ENCODE measurements at regions not wholly inside any gene's neighbourhood (a gene's known extent, or its start where the extent isn't known, plus 50 kb on each side); places are given as distances from the start of the nearest gene placed in this dataset.

- TF ChIP-seq, protein P1, sequence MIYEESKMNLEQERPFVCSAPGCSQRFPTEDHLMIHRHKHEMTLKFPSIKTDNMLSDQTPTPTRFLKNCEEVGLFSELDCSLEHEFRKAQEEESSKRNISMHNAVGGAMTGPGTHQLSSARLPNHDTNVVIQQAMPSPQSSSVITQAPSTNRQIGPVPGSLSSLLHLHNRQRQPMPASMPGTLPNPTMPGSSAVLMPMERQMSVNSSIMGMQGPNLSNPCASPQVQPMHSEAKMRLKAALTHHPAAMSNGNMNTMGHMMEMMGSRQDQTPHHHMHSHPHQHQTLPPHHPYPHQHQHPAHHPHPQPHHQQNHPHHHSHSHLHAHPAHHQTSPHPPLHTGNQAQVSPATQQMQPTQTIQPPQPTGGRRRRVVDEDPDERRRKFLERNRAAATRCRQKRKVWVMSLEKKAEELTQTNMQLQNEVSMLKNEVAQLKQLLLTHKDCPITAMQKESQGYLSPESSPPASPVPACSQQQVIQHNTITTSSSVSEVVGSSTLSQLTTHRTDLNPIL (CRISPR knock-in tag; IDR thresholded peaks at IDR 0.05; ENCODE audit: low read depth), result no peak
- TF ChIP-seq TOX (CRISPR knock-in tag; IDR thresholded peaks at IDR 0.05; ENCODE audit: borderline replicate concordance) (no peak), GLIS3 (CRISPR knock-in tag; IDR thresholded peaks at IDR 0.05) (no peak), ZNF8 (CRISPR knock-in tag; IDR thresholded peaks at IDR 0.05) (no peak), ZNF70 (CRISPR knock-in tag; IDR thresholded peaks at IDR 0.05) (no peak), CSDC2 (CRISPR knock-in tag; IDR thresholded peaks at IDR 0.05) (no peak), ZC3H10 (CRISPR knock-in tag; IDR thresholded peaks at IDR 0.05) (no peak), PATZ1 (CRISPR knock-in tag; IDR thresholded peaks at IDR 0.05; ENCODE audit: borderline replicate concordance) (no peak)
- TF ChIP-seq, protein P2, sequence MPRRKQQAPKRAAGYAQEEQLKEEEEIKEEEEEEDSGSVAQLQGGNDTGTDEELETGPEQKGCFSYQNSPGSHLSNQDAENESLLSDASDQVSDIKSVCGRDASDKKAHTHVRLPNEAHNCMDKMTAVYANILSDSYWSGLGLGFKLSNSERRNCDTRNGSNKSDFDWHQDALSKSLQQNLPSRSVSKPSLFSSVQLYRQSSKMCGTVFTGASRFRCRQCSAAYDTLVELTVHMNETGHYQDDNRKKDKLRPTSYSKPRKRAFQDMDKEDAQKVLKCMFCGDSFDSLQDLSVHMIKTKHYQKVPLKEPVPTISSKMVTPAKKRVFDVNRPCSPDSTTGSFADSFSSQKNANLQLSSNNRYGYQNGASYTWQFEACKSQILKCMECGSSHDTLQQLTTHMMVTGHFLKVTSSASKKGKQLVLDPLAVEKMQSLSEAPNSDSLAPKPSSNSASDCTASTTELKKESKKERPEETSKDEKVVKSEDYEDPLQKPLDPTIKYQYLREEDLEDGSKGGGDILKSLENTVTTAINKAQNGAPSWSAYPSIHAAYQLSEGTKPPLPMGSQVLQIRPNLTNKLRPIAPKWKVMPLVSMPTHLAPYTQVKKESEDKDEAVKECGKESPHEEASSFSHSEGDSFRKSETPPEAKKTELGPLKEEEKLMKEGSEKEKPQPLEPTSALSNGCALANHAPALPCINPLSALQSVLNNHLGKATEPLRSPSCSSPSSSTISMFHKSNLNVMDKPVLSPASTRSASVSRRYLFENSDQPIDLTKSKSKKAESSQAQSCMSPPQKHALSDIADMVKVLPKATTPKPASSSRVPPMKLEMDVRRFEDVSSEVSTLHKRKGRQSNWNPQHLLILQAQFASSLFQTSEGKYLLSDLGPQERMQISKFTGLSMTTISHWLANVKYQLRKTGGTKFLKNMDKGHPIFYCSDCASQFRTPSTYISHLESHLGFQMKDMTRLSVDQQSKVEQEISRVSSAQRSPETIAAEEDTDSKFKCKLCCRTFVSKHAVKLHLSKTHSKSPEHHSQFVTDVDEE (CRISPR knock-in tag; IDR thresholded peaks at IDR 0.05), result no peak
- ATAC-seq, result no peak
Observed at GRCh38 chr5:166810721-166811120, 1480.7 kb upstream of the WWC1 start.

- no peak for TF ChIP-seq ARNTL (CRISPR knock-in tag; IDR thresholded peaks at IDR 0.05; ENCODE audit: borderline replicate concordance, low read depth)
- TF ChIP-seq OSR1 (CRISPR knock-in tag; IDR thresholded peaks at IDR 0.05), result no peak
- no peak for TF ChIP-seq TCF4 (CRISPR knock-in tag; IDR thresholded peaks at IDR 0.05; ENCODE audit: borderline replicate concordance)
- no peak for TF ChIP-seq PPARA (CRISPR knock-in tag; IDR thresholded peaks at IDR 0.05; ENCODE audit: borderline replicate concordance)
- no peak for ATAC-seq
Observed at GRCh38 chr5:166823360-166823759, 1468.1 kb upstream of the WWC1 start.

- ATAC-seq, result no peak
- no peak for TF ChIP-seq ZNF8 (CRISPR knock-in tag; IDR thresholded peaks at IDR 0.05)
- no peak for TF ChIP-seq ZFP3 (CRISPR knock-in tag; IDR thresholded peaks at IDR 0.05)
- no peak for TF ChIP-seq ISL1 (CRISPR knock-in tag; IDR thresholded peaks at IDR 0.05)
- no peak for TF ChIP-seq PPARA (CRISPR knock-in tag; IDR thresholded peaks at IDR 0.05; ENCODE audit: borderline replicate concordance)
- TF ChIP-seq ZNF565 (CRISPR knock-in tag; conservative IDR thresholded peaks at IDR 0.05; ENCODE audit: low read depth), result no peak
- TF ChIP-seq ZNF70 (CRISPR knock-in tag; IDR thresholded peaks at IDR 0.05), result no peak
- no peak for TF ChIP-seq ZFP30 (CRISPR knock-in tag; IDR thresholded peaks at IDR 0.05)
- TF ChIP-seq PATZ1 (CRISPR knock-in tag; IDR thresholded peaks at IDR 0.05; ENCODE audit: borderline replicate concordance), result no peak
- no peak for TF ChIP-seq OSR1 (CRISPR knock-in tag; IDR thresholded peaks at IDR 0.05)
- TF ChIP-seq TOX (CRISPR knock-in tag; IDR thresholded peaks at IDR 0.05; ENCODE audit: borderline replicate concordance), result no peak
- TF ChIP-seq ESRRG (CRISPR knock-in tag; IDR thresholded peaks at IDR 0.05), result no peak
- TF ChIP-seq, protein P3, sequence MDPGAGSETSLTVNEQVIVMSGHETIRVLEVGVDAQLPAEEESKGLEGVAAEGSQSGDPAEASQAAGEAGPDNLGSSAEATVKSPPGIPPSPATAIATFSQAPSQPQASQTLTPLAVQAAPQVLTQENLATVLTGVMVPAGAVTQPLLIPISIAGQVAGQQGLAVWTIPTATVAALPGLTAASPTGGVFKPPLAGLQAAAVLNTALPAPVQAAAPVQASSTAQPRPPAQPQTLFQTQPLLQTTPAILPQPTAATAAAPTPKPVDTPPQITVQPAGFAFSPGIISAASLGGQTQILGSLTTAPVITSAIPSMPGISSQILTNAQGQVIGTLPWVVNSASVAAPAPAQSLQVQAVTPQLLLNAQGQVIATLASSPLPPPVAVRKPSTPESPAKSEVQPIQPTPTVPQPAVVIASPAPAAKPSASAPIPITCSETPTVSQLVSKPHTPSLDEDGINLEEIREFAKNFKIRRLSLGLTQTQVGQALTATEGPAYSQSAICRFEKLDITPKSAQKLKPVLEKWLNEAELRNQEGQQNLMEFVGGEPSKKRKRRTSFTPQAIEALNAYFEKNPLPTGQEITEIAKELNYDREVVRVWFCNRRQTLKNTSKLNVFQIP (CRISPR knock-in tag; IDR thresholded peaks at IDR 0.05; ENCODE audit: borderline replicate concordance, low read depth), result no peak
- TF ChIP-seq ARNTL (CRISPR knock-in tag; IDR thresholded peaks at IDR 0.05; ENCODE audit: borderline replicate concordance, low read depth), result no peak
- no peak for TF ChIP-seq CSRNP3 (CRISPR knock-in tag; IDR thresholded peaks at IDR 0.05)
- no peak for TF ChIP-seq GLIS3 (CRISPR knock-in tag; IDR thresholded peaks at IDR 0.05)
- no peak for TF ChIP-seq CSDC2 (CRISPR knock-in tag; IDR thresholded peaks at IDR 0.05)
- TF ChIP-seq BACH2 (CRISPR knock-in tag; IDR thresholded peaks at IDR 0.05; ENCODE audit: borderline replicate concordance), result no peak
Observed at GRCh38 chr5:166834246-166834645, 1457.2 kb upstream of the WWC1 start.

Measured in SK-N-SH treated with all-trans-retinoic acid at 6 μM for 48 hours (cell line).